ENCODE measurements at regions not wholly inside any gene's neighbourhood (a gene's known extent, or its start where the extent isn't known, plus 50 kb on each side); places are given as distances from the start of the nearest gene placed in this dataset.
"Not testable (repeated sequence)": the region's sequence is repeated elsewhere in the genome, so short reads cannot be mapped to it uniquely, and the experiment has no call there.

DNA sequence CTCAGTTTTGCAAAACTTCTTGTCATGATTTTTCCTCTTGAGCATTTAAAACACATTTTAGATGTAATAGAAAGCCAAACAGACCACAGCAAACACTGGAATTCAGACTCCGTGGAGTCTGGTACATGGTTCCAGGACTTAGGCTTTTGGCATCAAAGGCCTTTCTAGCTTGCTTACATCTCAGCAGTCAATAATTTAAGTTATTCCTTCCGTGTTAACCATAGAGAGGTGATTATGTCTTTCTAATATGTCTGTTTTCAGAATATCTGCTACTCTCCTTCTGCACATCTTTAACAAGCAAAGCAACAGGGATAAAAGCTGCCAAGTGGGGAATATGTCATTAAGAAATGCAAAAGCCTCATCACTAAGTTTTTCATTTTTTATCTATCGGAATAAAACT, 171.7 kb upstream of the CRBN start:
- Histone ChIP-seq H3K36me3 (no peaks in the 10 kb centered on the region), H3K27ac (no peak overlapping the region), H3K4me3 (no peak overlapping the region), H3K27me3 (no peaks in the 10 kb centered on the region), H3K9me3 (no peaks in the 10 kb centered on the region), H3K4me1 (no peaks in the 10 kb centered on the region)
- intact Hi-C loops (cut with DNase I; ENCODE audit: low total_unique reads), result no loop called here
- no peak for DNase-seq
- no peak for TF ChIP-seq POLR2A (IDR thresholded peaks at IDR 0.05)
- TF ChIP-seq, protein P1, sequence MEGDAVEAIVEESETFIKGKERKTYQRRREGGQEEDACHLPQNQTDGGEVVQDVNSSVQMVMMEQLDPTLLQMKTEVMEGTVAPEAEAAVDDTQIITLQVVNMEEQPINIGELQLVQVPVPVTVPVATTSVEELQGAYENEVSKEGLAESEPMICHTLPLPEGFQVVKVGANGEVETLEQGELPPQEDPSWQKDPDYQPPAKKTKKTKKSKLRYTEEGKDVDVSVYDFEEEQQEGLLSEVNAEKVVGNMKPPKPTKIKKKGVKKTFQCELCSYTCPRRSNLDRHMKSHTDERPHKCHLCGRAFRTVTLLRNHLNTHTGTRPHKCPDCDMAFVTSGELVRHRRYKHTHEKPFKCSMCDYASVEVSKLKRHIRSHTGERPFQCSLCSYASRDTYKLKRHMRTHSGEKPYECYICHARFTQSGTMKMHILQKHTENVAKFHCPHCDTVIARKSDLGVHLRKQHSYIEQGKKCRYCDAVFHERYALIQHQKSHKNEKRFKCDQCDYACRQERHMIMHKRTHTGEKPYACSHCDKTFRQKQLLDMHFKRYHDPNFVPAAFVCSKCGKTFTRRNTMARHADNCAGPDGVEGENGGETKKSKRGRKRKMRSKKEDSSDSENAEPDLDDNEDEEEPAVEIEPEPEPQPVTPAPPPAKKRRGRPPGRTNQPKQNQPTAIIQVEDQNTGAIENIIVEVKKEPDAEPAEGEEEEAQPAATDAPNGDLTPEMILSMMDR (IDR thresholded peaks at IDR 0.05), result no peak

DNA sequence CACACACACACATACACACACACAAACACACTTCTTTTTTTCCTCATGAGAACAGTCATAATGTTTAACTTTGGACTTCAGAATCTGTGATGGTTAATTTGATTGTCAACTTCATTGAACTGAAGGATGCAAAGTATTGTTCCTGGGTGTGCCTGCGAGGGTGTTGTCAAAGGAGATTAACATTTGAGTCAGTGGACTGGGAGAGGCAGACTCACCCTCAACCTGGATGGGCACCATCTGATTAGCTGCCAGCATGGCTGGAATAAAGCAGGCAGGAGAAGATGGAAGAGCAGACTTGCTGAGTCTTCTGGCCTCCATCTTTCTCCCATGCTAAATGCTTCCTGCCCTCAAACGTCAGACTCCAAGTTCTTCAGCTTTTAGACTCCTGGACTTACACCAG, 167.6 kb upstream of the CRBN start:
- H3K36me3 ChIP-seq; H3K27ac ChIP-seq; H3K27me3 ChIP-seq; H3K9me3 ChIP-seq; intact Hi-C loops (cut with DNase I; ENCODE audit: low total_unique reads); DNase-seq; H3K4me1 ChIP-seq; H3K4me3 ChIP-seq: not testable (repeated sequence)

DNA sequence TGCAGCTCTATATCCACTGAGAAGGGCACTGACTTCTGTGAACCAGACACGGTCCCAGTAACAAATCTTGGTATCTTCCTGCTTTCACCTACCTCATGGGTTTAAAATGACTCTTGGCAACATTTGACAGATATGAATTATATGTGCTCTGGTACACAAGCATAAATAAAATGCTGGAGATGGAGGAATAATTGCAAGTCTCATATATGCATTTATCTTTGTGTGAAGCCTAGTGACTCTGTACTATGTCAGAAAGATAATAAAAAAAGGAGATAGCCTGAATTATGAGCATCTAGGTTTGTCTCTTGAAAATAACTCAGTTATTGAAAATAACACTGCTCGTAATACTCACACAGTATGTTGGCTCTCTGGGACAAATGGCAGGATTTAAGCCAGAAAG, 167.1 kb upstream of the CRBN start:
- Histone ChIP-seq H3K4me3 (no peak overlapping the region), H3K9me3 (no peaks in the 10 kb centered on the region), H3K27ac (no peak overlapping the region), H3K36me3 (no peaks in the 10 kb centered on the region), H3K4me1 (no peaks in the 10 kb centered on the region), H3K27me3 (no peaks in the 10 kb centered on the region)
- intact Hi-C loops (cut with DNase I; ENCODE audit: low total_unique reads), result no loop called here
- TF ChIP-seq POLR2A (IDR thresholded peaks at IDR 0.05), result no peak
- TF ChIP-seq, protein P1 (IDR thresholded peaks at IDR 0.05), result no peak
- DNase-seq, result no peak

DNA sequence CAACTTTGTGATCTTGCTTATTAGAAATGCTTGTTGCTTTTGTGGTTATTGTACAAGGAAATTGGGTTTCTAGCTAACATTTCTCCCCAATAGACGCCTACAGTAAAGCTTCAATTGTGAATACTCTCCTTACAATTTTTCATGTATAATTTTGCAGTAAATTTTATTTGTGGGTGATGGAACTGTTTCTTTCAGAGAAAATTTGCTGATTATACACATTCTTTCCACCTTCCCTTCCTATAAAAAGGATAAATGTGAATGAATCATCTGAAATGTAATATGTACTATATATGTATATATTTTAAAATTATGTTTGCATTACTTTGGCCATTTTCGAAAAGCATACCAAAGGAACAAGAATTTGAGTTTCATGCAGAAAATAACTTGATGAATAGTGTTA, 162.7 kb upstream of the CRBN start:
- no peak for DNase-seq

DNA sequence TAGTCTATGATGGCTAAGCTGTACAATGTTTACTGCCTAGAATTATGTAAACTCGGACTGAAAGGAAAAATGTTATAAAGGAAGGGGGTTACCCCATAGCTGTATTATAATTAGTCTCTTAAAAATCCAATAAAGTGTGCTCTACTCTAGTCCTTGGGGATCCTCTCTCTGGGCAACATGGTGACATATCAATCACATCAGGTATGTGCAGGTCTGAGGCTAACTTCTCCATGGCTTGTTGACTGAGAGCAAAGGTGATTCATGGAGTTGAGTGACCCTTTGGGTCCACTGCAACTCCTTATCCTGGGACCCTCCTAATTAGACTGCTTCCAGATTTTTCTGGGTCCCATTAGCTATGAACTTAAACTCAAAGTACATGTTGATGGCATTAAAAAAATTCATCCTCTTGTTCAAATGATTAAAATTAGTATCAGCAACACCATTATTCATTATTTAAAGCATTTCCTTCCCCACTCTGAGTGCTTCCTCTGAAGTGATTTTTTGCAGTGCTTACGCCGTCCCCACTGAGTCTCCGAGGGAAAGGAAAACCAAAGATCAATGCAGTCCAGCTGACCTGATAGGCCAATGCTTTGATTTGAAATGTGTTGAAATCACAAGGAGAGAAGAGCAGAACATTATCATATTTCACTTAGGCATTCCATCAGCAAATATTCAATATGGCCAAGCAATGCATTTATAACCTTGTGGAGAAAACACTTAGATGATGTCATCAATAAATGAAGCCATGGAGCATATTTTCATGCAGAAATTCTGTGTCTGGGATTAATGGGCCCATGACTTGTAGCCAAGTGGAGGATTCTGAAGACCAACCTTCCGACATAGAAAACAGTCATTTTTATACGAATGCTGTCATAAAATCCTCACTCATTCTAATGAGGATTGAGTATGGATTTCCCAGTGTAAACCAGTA, 161.7 kb upstream of the CRBN start:
- DNase-seq, result no peak
- no peaks in the 10 kb centered on the region for H3K36me3 ChIP-seq
- H3K27ac ChIP-seq, result no peak overlapping the region
- no peaks in the 10 kb centered on the region for H3K4me1 ChIP-seq
- TF ChIP-seq POLR2A (IDR thresholded peaks at IDR 0.05), result no peak
- TF ChIP-seq, protein P1 (IDR thresholded peaks at IDR 0.05), result no peak
- intact Hi-C loops (cut with DNase I; ENCODE audit: low total_unique reads), result no loop called here
- H3K27me3 ChIP-seq, result no peaks in the 10 kb centered on the region
- H3K4me3 ChIP-seq, result no peak overlapping the region
- no peaks in the 10 kb centered on the region for H3K9me3 ChIP-seq

More for the DNA sequence above, 162.7 kb upstream of the CRBN start:
- Histone ChIP-seq H3K4me3 (no peak overlapping the region), H3K36me3 (no peaks in the 10 kb centered on the region), H3K27me3 (no peaks in the 10 kb centered on the region), H3K4me1 (no peaks in the 10 kb centered on the region), H3K27ac (no peak overlapping the region), H3K9me3 (no peaks in the 10 kb centered on the region)
- TF ChIP-seq, protein P1 (IDR thresholded peaks at IDR 0.05), result no peak
- TF ChIP-seq POLR2A (IDR thresholded peaks at IDR 0.05), result no peak
- intact Hi-C loops (cut with DNase I; ENCODE audit: low total_unique reads), result no loop called here

All from uterus (tissue), 3 donors.